BJ (cell line): ENCODE measurements at regions not wholly inside any gene's neighbourhood (a gene's known extent, or its start where the extent isn't known, plus 50 kb on each side); places are given as distances from the start of the nearest gene placed in this dataset.
A peak's percentile ranks its signal among the peaks of the same experiment; 100 is the strongest.

Experiments used
- CTCF ChIA-PET: fragments of 350-600 bp; formaldehyde crosslinking; extraction: SDS; loops from one replicate; lab custom pipeline; 2021; ENCODE audit warnings: antibody characterized with exemption, inconsistent platforms; lab: Yijun Ruan, JAX
- POLR2A ChIA-PET: fragments of 300-600 bp; sonication (Branson Sonifier 250); formaldehyde crosslinking; extraction: SDS; loops from one replicate; lab custom pipeline; 2021; ENCODE audit warnings: antibody characterized with exemption; lab: Charles Lee
- DNase-seq: peaks from one replicate; pipeline ENCODE4 v3.0.0-alpha.2; 2011; ENCODE audit warnings: low read depth
- H3K27me3 ChIP-seq: 2 replicates; pipeline ENCODE4 v1.6.0; 2011; ENCODE audit warnings: low read length; ENCODE audit not compliant: control insufficient read depth, insufficient read depth
- H3K36me3 ChIP-seq: 2 replicates; pipeline ENCODE4 v1.5.1; 2011; ENCODE audit warnings: low read length; ENCODE audit not compliant: control insufficient read depth, insufficient read depth
- H3K4me3 ChIP-seq: 2 replicates; pipeline ENCODE4 v1.5.1; 2011; ENCODE audit warnings: low read depth, mild to moderate bottlenecking, control low read depth, low read length
- CTCF ChIP-seq: IDR thresholded peaks from 2 replicates; pipeline ENCODE4 v1.5.1; 2011; ENCODE audit warnings: low read depth, mild to moderate bottlenecking, control low read depth, inconsistent platforms, low read length, moderate library complexity; ENCODE audit not compliant: insufficient read depth

GRCh38 chr12:75833268-75833667 lies 198.3 kb downstream of the PHLDA1 start:
- POLR2A ChIA-PET, result no interaction called here
- no peak for TF ChIP-seq CTCF
- no peaks in the 10 kb centered on the region for H3K36me3 ChIP-seq
- H3K27me3 ChIP-seq, result no peaks in the 10 kb centered on the region
- no peak overlapping the region for H3K4me3 ChIP-seq
- CTCF ChIA-PET, result no interaction called here
- no peak for DNase-seq

- Histone ChIP-seq H3K36me3 (no peaks in the 10 kb centered on the region), H3K27me3 (no peaks in the 10 kb centered on the region), H3K4me3 (no peak overlapping the region)
- ChIA-PET POLR2A (interaction anchor here (0.6 kb wide), 1 partner anchor 202 kb away, joined by 3 read pairs; no protein-coding TSS in a partner anchor), CTCF (interaction anchor here (1.4 kb wide), 1 partner anchor 13 kb away, joined by 3 read pairs; no protein-coding TSS in a partner anchor)
- no peak for TF ChIP-seq CTCF
- DNase-seq, result no peak
These were observed 200.2 kb downstream of the PHLDA1 start for GRCh38 chr12:75831402-75831801.

- Histone ChIP-seq H3K27me3 (no peaks in the 10 kb centered on the region), H3K4me3 (no peak overlapping the region), H3K36me3 (no peaks in the 10 kb centered on the region)
- POLR2A ChIA-PET, result no interaction called here
- TF ChIP-seq CTCF, result no peak
- no peak for DNase-seq
- CTCF ChIA-PET, result interaction anchor here (1.7 kb wide), 1 partner anchor 10 kb away, joined by 6 read pairs; no protein-coding TSS in a partner anchor
These were observed 204.5 kb downstream of the PHLDA1 start for GRCh38 chr12:75827061-75827460.

GRCh38 chr12:75825686-75826085 lies 205.9 kb downstream of the PHLDA1 start:
- Histone ChIP-seq H3K4me3 (no peak overlapping the region), H3K27me3 (no peaks in the 10 kb centered on the region), H3K36me3 (no peaks in the 10 kb centered on the region)
- no peak for TF ChIP-seq CTCF
- DNase-seq, result peak; percentile 97
- POLR2A ChIA-PET, result no interaction called here
- CTCF ChIA-PET, result no interaction called here

- ChIA-PET CTCF (interaction anchor here (1.5 kb wide), 1 partner anchor 208 kb away, joined by 3 read pairs; no protein-coding TSS in a partner anchor), POLR2A (no interaction called here)
- TF ChIP-seq CTCF, result no peak
- DNase-seq, result no peak
- Histone ChIP-seq H3K36me3 (no peaks in the 10 kb centered on the region), H3K4me3 (no peak overlapping the region), H3K27me3 (no peaks in the 10 kb centered on the region)
These were observed 208.1 kb downstream of the PHLDA1 start for GRCh38 chr12:75823475-75823874.
